Stimulated activated CD4-positive, alpha-beta T cell treated with anti-CD3 and anti-CD28 coated beads, TNF-alpha, amount 100 ng/mL, for 48 hours (primary cell): ENCODE measurements at regions not wholly inside any gene's neighbourhood (a gene's known extent, or its start where the extent isn't known, plus 50 kb on each side); places are given as distances from the start of the nearest gene placed in this dataset.
"Not testable (repeated sequence)": the region's sequence is repeated elsewhere in the genome, so short reads cannot be mapped to it uniquely, and the experiment has no call there.

Experiments
- DNase-seq, 3 donors: peaks; one replicate each; pipeline ENCODE4 v3.0.0-alpha.2; 2020; ENCODE audit warnings: low read depth in 3 of 3

- no peak for DNase-seq
These were observed 91.4 kb upstream of the NAMPT start for GRCh38 chr7:106376026-106376799.

- no peak for DNase-seq
These were observed 90.7 kb upstream of the NAMPT start for GRCh38 chr7:106375499-106375898.

GRCh38 chr7:106374437-106374836 is 89.7 kb upstream of the NAMPT start:
- no peak for DNase-seq

- no peak for DNase-seq
These were observed 88.0 kb upstream of the NAMPT start for GRCh38 chr7:106372595-106373318.

DNA sequence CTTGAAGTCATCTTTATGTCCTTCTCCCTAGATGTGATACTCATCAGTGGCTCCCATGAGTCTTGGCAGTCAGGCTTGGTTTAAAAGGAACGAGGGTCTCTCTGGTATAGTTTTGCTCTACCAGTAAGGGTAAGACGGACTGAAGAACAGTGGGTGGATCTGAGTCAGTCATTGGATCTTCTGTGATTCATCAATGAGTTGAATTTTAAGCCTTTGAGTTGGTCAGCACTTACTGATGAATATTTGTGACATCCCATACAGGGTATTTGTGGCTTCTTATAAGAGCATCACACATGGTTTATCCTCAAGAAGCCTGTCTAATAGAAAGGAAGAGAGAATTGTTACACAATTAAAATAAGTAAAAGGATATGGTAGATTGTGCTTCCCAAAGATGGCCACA is 87.3 kb upstream of the NAMPT start:
- no peak for DNase-seq

DNA sequence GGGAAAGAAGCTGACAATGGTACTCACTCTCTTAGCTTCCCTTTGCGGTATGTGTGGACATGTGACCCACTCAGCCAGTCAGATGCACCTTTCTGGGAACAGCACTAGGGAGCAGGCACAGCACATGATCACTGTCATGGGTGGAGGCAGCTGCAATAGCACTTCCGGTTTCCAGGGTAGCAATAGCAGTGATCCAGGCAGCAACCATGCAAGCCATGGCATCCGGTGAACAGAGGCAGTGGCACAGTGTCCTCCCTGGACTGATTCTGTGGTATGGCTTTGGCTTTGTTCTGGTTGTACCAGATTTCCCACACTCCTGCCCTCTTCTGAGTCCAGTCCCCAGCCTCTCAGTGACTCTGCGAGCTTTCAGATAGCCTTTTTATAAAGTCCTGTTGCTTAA is 86.8 kb upstream of the NAMPT start:
- no peak for DNase-seq

DNA sequence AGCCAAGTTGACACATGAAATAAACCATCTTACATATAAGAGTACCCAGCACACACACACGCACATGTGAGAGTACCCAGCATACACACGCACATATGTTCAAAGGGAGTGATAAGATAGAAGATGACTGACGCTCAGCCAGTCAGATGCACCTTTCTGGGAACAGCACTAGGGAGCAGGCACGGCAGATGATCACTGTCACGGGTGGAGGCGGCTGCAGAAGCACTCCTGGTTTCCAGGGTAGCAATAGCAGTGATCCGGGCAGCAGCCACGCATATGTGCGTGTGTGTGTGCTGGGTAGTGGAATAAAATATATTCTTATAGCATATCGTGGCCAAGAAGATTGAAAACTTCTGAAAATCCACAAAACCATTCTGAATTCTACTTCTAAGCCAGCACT is 85.8 kb upstream of the NAMPT start:
- no peak for DNase-seq

GRCh38 chr7:106369816-106370215 is 85.0 kb upstream of the NAMPT start:
- no peak for DNase-seq

- DNase-seq, result no peak
These were observed 84.6 kb upstream of the NAMPT start for GRCh38 chr7:106369352-106369751.

DNA sequence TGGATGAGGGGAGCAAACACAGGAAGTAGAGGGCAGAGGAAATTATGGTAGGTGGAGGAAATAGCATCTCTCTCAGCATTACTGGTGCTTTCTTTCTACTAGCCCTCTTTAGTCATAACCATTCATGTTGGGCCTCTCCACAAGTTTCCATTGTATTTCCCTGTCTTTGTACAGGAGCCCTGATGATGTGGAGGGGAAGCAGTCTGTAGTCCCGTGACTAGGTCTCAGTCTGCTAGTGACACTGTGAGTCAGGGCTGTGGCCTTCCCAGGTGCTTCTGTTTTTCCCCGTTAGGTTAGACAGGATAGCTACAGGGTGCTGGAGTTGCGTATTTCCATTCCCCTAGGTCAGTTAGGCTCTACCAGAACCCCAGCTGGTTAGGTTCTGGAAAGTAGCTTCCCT is 82.9 kb upstream of the NAMPT start:
- no peak for DNase-seq

DNA sequence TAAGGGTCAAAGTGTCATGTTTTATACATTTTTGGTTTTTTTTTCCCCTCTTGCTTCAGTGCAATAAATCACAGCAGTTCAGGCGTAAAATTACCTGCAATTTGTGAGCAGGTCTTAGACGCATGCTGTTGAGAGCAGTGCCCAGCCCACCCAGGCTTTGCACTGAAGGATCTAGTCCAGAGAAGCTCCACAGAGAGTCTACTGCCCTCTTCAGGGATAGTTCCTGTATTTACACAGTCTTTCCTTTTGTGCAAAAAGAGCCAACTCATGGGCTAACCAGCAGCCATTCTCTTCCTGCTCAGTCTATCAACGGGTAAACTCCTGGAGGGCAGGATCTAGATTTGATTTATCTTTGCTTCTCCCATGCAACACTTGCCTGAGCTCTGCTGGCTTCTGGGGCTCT is 82.2 kb upstream of the NAMPT start:
- DNase-seq, result no peak

DNA sequence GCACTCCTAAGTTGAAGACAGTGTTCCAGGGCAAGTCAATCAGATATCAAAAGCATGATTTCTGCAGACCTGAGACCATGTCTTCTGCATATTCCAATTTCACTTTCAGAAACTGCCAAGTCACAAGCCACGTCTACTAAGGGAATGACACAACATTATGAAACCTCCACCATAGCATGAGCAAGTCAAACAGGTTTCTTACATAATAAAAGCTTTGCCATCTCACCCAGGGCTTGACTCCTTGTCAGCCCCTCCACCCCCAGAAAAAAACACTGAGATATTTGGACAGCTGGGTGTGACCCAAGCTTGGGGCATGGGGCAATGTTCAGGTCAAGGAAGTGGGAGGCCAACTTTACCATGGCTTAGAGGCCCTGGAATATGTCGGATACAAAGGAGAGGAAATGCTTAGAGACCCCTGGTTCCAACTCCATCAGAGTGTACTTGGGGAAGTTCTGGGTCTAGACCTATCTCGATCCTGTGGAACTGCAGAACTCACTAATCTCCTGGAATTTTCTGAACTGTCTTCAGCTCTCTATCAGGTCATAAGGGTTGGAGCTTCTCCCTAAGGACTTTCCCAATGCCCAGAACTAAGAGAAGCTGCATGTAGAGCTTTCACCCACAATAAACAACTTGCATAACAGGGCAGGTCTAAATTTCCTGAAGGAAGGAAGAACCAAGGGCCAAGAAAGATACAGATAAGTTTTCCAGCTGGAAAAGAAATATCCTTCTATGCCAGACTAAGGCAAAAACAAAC is 80.6 kb upstream of the NAMPT start:
- DNase-seq, result no peak

GRCh38 chr7:106362507-106362906 is 77.7 kb upstream of the NAMPT start:
- DNase-seq, result not testable (repeated sequence)

DNA sequence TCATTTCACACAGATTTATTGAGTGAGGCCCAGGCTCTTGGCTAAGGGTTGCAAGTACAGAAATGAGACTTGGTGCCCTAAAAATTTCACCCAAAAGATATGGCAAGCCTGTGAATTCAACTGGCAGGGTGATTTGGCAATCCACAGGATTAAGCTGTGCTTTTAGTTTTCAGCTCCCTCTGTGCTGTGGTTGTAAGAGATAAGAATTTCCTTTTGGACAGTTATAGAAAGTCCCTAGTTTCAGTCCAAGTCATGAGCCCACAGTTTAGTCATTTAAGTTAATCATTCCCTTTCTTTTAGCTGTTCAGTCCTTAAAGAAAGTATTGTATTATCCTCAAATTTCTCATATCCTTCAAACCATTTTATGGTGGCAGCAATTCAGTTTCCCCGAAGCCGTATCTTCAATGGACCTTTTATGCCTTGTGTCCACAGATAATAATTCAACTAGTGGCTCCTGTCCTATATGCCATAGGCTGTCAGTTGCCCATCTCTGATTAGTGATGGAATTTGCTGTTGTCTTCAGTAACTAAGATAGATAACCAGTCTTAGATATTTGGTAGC is 73.4 kb upstream of the NAMPT start:
- DNase-seq, result no peak

DNA sequence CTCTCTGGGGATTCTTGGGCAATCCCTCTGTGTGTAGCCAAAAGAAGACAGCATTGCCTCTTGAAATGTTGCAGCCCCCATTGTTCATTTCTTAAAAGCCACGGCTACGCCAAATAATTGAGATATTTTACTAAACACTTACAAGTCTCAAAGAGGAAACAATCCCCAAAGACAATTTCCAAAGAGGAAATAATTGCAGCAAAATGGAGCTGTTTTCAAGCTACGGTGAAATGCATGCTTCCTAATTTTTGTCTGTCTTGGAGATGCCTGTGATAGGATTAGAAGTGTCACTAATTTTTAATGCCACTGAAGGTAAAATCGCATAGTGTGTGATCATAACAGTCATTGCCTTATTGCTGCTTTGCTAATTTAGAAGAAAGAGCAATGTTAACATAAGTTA is 72.9 kb upstream of the NAMPT start:
- DNase-seq, result no peak

DNA sequence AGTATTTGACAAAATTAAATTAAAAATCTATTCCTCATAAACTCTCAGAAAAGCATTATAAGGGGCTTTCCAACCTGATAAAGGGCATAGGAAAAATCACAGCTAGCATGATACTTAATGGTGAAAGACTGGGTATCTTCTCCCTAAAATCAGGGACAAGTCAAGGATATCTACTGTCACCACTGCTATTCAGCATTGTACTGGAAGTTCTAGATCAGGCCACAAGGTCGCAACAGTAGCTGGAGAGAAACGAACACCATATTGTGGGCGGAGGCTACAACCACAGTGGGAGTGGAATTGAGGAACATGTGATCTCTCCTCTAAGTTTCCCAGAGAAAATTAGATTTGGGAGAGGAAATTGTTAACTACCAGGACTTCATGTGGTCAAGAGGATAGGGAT is 70.0 kb upstream of the NAMPT start:
- no peak for DNase-seq

DNA sequence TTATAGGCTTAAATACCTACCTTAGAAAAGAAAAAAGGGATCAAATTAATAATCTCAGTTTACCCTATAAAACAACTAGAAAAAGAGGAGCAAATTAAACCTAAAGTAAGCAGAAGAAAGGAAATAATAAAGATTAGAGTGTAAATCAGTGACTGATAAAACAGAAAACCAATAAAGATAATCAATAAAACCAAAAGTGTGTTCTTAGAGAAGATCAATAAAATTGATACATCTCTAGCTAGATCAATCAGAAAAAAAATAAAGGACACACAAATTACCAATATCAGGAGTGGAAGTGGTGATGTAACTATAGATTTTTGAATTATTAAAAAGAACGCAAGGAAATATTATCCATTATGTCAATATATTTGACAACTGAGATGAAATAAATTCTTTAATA is 69.2 kb upstream of the NAMPT start:
- DNase-seq, result no peak

GRCh38 chr7:106348231-106348630 is 63.4 kb upstream of the NAMPT start:
- no peak for DNase-seq

GRCh38 chr7:106347229-106347833 is 62.5 kb upstream of the NAMPT start:
- DNase-seq, result no peak

DNA sequence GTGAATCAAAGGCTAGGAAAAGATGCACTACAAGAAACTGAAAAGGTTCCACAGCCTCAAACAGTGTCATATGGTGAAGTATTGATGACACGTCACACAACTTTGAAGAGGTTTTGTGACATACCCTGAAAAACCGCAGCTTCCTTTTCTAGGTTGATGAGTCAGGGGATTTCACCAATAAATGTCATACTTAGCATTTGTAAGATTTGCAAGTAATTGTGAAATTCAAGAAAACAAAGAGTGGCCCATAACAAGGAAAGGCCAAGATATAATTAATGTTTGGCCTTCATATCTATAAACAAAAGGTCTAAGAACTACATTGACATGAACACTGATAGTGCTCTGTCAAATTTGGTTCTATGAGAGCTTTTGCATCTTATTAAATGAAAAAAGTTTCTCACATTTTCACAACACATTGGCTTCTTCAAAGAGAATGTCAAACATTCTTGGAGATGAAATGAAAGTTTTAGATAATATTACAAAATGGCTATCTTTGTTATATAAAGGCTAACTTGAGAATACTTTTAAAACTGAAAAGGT is 62.0 kb upstream of the NAMPT start:
- DNase-seq, result peak in 1 of 3 donors; percentile 33

- DNase-seq, result no peak
These were observed 61.4 kb upstream of the NAMPT start for GRCh38 chr7:106346167-106346677.
